GM12874 (cell line): ENCODE measurements at regions not wholly inside any gene's neighbourhood (a gene's known extent, or its start where the extent isn't known, plus 50 kb on each side); places are given as distances from the start of the nearest gene placed in this dataset.

Experiments
- CTCF ChIP-seq: IDR thresholded peaks from 2 replicates; pipeline ENCODE4 v1.5.1; 2011; ENCODE audit warnings: low read depth, mild to moderate bottlenecking, control low read depth, low read length, moderate library complexity; ENCODE audit not compliant: insufficient read depth

- no peak for TF ChIP-seq CTCF
These were observed 51.6 kb upstream of the PTPN13 start for GRCh38 chr4:86542319-86543027.

GRCh38 chr4:86543080-86543479 is 51.0 kb upstream of the PTPN13 start:
- TF ChIP-seq CTCF, result no peak

- TF ChIP-seq CTCF, result no peak
These were observed 50.4 kb upstream of the PTPN13 start for GRCh38 chr4:86543560-86544309.

DNA sequence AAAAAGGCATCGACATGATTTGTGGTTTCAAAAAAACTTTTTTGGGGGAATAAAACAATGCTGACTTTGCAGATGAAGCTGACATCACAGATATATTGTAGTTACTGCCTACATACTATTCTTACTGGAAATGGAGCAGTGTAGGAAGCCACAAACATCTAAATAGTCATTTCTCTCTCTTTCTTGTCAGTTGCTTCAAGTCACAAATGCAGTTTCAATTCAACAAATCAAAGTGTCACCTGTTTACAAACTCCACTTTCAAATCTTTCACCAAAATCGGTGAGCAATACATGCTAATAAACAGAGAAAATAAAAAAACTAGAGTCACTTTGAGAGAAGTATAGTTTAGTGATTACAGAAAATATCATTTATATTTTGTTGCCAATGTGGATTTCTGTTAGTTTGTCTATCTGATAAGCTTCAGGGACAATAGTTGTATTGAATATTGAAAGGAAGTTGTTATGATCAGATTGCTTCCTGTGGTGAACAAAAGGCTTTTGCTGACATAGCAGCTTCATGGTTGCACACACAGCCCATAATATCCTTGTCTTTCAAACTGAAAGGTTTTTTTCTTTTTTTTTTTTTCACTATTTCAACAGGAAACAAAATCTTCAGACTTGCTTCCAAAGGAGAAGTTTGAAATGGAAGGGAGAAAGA is 49.7 kb upstream of the PTPN13 start:
- TF ChIP-seq CTCF, result no peak
